Globus pallidus (tissue), 1 donor: ENCODE measurements at regions not wholly inside any gene's neighbourhood (a gene's known extent, or its start where the extent isn't known, plus 50 kb on each side); places are given as distances from the start of the nearest gene placed in this dataset.
"Not testable (repeated sequence)": the region's sequence is repeated elsewhere in the genome, so short reads cannot be mapped to it uniquely, and the experiment has no call there.

Experiments used
- DNase-seq: peaks from one replicate; pipeline ENCODE4 v3.0.0-alpha.2; 2015; ENCODE audit warnings: low spot score

DNA sequence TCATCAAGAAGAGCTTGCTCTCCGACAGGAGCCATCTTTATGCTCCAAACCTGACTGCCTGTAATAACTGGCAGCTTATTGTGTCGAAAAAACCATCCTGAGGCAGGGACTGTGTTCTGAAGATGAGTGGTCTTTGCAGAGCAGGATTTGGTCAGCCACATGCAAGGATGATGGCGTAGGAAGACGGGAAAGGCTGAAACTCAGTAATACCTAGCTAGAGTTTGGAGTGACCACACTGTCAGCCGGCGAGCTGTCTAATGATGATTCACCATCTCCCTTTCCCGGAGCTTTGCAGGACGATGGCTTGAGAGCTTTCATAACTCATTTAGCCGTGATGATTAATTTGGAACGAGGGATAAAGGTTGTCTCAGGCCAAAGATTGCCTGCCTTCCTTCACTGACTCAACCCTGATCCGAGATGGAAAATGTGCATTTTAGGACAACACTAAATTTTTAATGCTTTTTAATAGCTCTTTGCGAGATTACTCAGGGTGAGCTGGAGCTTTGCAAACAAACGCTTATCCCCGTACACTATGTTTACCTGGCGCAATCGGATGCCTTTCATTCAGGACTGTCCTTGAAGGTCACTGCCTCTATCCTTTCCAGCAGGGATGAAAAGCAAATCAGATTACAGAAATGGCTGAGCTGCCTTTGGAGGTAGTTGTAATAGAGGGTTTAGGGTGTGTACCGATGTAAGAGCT is 288.5 kb downstream of the ASMT start:
- no peak for DNase-seq

DNA sequence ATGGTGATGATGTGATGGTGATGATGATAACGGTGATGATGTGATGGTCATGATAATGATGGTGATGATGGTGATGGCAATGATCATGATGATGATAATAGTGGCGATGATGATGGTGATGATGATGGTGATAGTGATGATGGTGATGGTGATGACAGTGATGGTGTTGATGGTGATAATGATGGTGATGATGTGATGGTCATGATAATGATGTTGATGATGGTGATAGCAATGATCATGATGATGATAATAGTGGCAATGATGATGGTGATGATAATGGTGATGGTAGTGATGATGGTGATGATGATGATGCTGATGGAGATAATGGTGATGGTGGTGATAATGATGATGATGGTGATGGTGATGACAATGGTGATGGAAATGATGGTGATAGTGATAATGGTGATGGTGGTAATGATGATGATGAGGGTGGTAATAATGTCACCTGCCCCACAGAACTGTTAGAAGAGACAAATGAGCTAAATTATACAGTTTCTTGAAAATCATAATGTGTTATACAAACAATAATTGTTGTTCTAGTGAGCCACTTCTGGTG is 289.9 kb downstream of the ASMT start:
- DNase-seq: no peak

DNA sequence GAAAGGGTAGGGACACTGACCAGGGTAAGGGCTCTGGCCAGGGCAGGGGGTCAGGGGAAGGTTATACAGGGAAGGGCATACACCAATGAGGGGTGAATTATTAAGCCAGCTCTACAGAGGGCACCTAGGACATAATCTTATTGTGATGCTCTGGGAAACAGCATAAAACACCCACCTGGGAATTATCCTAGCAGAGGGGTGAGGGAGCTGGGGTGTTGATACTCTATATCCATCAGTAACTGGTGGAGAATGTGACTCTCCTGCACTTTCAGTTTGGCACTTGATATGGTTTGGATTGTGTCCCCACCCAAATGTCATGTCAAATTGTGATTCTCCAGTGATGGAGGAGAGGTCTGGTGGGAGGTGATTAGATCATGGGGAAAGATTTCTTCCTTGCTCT is 291.2 kb downstream of the ASMT start:
- no peak for DNase-seq

DNA sequence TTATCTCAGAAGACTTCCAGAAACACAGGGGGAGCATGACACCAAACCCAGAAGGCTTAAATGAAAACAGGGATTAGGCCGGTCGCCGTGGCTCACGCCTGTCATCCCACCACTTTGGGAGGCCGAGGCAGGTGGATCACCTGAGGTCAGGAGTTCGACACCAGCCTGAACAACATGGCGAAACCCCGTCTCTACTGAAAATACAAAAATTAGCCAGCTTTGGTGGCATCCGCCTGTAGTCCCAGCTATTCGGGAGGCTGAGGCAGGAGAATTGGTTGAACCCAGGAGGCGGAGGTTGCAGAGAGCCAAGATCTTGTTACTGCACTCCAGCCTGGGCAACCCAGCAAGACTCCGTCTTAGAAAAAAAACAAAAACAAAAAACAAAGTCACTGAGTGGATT is 294.1 kb downstream of the ASMT start:
- not testable (repeated sequence) for DNase-seq

DNA sequence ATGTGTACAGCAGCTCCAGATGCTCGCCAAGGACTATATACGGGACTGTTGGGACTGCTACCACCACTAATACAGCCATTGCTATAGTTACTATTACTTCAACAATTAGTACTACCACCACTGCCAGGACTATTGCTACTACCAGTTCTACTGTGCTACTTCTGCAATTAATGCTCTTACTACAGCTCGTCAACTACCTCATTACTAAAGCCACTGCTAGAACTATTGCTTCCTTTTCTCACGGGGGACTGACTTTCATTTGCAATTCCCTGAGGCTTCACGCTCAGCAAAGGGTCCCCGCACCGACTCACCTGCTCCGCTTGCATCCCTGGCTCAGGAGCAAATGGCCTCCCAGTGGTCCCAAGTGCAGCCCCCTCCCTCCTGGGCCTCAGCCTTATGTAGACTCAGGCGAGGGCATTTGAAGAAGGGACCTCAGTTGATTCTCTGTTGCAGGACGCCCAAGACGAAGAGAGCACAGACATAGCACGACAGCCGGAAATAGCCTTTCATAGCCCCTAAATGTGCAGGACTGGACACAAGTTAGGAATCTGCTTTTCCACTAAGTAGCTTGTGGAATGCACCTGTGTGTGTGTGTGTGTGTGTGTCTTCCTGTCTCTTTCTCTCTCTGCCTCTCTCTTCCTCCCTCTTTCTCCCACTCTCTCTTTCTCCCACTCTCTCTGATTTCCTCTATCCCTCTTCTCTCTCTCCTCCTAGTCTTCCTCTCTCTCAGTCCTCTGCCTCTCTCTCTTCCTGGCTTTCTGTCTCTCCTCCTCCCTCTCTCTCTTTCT is 294.8 kb downstream of the ASMT start:
- no peak for DNase-seq

DNA sequence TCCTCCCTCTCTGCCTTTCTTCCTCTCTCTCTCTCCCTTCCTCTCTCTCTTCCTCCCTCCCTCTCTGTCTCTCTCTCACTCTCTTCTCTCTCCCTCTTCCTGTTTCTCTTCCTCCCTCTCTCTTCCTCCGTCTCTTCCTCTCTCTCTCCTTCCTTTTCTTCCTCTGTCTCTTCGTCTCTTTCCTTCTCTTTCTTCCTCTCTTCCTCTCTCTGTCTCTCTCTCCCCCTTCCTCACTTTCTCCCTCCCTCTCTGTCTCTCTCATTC is 295.3 kb downstream of the ASMT start:
- no peak for DNase-seq

DNA sequence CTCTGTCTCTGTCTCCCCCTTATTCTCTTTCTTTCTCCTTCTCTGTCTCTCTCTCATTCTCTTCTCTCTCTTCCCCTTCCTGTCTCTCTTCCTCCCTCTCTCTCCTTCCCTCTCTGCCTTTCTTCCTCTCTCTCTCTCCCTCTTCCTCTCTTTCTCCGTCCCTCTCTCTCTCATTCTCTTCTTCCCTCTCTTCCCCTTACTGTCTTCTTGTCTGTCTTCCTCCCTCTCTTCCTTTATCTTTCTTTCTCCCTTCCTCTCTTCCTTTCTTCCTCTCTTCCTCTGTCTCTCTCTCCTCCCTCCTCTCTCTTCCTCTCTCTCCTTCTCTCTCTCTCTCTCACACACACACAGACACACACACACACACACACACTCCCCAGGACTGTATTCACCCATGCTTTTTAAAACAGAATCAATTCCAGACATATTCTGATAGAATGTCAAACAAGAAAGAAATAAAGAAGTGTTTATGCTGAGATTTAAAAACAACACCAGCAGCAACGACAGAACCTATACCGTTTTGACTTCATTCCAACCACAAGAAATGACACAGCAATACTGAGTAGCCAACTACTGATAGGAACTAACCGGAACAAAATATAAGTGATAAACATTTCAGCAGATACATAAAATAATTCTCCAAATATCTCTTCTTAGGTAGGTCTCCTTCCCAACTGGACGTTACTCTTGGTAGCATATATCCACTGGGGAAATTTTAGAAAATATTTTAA is 296.7 kb downstream of the ASMT start:
- DNase-seq: no peak

DNA sequence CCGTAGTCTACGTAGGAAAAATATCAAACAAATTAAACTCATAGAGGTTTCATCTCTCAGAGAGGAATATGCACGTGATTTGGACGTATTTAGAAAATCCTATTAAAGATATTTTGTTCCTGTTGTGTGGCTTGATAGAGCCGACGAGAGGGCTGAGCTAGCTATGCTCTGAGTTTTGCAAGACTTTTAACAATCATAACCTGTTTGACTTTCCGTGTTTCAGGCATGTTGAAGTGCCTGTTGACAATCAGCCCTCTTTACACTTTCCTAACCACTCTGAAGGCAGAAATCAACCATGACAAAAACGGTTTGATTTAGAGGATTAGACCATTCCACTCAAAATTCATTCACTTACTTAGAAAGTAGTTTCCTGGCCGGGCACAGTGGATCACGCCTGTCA is 297.3 kb downstream of the ASMT start:
- DNase-seq: no peak

DNA sequence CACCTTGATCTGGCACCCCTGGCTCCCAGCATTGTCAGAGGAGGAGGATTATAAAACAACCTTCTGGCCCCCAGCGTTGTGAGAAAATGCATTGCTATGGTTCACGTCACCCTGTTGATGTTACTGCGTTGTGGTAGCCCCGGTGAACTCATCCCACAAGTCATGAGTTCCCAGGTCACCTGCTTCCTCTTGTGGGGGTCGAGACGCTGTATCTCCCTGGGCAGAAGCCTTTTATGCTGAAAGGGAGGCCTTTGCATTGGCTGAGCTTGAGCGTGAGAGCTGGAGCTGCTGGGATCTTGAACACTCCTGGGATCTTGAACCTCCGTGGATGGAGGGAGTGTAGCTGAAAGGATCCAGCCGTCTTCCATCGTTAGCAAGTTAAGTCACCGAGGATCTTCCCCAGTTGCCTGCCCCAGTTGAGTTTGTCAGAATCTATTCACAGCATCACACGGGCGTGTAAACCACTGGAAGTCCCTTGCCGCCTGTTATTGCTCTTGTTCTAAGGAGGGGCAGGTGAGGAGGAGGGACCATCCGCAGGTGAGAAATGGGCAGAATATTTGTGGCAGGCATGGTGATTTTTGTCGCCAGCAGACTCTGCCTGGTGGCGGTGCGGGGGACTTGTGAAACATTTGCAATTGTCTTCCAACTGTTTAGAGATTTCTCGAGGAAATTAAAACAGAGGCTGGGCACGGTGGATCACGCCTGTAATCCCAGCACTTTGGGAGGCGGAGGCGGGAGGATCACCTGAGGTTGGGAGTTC is 299.9 kb downstream of the ASMT start:
- DNase-seq: no peak

DNA sequence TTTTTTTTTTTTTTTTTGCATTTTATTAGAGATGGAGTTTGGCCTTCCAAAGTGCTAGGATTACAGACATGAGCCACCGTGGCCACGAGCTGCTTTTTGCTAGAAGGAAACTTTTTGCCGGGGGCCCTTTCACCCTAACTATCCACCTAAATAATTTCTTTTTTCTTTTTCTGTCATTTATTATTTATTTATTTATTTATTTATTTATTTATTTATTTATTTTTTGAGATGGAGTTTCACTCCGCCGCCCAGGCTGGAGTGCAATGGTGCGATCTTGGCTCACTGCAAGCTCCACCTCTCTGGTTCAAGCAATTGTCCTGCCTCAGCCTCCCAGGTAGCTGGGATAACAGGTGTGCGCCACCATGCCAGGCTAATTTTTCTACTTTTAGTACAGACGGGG is 303.9 kb downstream of the ASMT start:
- no peak for DNase-seq

DNA sequence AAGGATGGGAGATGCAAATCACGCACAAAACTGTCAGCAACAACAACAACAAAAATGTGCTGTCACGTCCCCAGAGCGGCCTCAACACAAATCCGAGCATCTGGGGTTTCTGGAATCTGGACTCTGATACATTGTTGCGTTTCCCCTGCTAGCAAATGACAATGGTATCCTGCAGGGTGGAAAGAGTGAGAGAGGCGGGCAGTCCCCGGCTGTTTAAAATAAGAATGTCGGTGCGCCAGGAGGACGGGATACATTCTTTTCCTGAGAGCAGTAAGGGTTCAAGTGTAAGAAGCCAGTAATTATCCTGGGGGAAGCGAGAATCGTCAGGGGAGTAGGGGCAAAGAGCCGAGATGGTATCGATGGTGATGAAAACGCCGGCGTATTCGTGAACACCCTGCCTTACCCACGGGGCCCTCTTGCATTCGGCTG is 310.2 kb downstream of the ASMT start:
- DNase-seq: no peak

DNA sequence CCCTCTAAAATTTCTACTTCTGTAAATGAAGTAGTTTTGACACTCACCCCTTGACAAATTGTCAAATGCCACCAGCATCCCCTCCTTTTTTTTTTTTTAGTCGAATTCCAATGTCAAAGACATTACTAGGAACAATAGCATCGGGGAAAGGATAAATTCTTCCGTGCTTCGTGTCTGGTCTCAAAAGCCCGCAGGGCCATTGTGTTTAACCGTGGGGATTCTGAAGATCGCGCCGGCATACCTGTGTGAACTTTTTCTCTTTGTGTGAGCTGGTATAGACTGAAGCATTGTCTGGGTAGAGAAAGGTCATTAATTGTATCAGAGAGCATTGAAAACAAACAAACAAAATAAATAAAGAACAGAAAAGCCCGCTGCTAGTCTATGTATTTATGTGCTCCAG is 313.9 kb downstream of the ASMT start:
- no peak for DNase-seq

DNA sequence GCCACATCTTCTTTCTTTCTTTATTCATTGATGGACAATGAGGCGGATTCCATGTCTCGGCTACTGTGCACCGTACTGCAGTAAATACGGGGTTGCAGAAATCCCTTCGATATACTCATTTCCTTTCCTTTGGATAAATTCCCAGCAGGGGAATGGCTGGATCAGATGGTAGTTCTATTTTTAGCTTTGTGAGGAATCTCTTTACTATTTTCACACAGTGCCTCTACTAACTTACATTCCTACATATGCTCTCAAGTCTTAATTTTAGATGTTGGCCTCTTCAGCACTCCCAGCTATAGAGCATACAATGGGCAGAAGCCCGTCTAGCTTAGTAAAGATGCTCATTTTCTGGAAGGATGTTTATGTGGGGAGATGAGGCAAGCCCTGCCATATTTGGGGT is 317.4 kb downstream of the ASMT start:
- no peak for DNase-seq

DNA sequence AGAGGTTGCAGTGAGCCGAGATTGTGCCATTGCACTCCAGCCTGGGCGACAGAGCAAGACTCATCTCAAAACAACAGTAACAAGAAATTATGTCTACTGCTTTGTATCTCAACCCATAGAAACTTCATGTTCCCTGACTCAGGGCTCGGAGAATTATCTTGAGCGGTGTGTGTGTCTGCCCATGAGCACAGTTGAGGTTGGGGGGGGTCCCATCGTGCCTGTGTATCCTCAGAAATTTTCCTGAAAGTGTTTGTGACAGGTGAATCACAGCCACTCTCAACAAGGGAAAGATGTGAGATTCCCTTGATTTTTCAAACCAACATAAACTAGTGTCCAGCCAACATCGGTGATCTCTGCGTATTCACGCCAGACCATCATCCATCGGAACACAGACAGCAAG is 319.1 kb downstream of the ASMT start:
- DNase-seq: no peak

DNA sequence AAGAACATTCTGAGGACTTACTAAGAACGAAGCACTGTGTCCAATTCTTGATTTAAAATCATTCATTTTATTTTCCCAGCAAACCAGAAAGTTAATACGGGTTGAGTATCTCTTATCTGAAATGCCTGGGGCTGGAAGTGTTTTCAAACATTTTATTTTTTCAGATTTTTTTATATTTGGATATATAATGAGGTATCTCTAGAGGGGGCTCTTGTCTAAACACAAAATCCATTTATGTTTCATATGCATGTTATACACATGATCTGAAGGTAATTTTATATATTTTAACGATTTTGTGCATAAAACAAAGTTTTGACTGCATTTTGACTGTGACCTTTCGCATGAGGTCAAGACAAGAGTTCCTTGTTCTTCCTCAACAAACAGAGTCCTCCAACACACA is 320.9 kb downstream of the ASMT start:
- DNase-seq: no peak

DNA sequence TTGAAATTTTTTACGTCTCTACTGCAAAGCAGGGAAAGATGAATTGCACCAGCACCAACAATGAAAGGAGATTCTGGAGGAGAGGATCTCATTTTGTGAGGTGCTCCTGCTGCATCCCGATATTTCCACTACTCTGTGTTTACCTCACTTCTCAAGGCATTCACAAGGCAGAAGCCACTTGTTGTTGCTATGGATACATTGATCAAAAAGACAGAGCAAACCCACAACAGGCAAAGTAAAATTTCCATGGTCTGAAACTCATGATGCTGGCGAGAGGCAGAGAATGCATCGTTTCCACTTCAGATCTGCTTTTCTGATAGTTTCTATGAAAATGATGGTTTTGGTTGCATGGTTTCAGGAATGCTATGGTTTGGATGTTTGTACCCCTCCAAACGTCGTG is 323.3 kb downstream of the ASMT start:
- no peak for DNase-seq

DNA sequence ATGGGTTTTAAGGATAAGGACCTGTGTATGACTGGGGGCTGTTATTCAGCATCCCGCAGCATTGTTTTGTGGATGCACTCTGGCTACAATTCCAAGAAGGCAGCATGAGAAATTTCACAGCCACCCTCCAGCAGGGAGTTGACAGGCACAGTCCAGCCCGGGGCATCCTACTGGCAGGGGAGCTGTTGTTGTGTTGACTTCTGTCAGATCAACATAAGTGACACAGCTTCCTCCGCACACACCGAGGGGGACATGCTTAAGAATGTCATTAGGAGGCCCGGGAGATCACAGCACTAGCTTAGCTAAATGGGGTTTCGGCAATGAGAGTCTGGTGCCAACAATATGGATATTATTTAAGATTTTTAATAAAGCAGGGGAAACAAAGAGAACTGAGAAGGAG is 326.5 kb downstream of the ASMT start:
- DNase-seq: no peak

DNA sequence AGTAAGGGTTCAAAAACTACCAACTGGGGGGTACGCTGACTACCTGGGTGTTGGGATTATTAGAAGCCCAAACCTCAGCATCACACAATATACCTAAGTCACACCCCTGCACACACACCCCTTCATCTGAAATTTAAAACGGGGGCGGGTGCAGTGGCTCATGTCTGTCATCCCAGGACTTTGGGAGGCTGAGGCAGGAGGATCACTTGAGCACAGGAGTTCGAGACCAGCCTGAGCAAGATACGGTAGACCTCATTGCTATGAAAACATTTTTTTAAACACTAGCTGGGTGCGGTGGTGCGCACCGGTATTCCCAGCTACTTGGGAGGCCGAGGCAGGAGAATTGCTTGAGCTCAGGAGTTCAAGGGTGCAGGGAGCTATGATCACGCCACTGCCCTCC is 331.0 kb downstream of the ASMT start:
- DNase-seq: no peak

DNA sequence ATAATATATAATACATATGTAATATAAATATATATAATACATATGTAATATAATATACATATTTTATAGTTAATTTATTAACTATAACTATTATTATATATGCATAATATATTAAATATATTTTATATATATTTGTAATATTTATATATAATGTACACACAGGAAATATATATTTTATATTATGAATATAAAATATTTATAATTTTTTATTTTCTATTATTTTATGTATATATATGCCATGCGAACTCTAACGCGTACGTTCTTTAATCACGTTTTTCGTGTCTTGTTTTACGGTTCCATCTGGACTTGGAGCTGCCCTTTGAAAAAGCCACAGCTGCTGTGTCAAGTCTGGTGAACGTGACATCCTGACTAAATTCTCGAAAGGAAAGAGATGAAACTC is 332.1 kb downstream of the ASMT start:
- DNase-seq: no peak
